GM19328 (cell line): ENCODE measurements at regions not wholly inside any gene's neighbourhood (a gene's known extent, or its start where the extent isn't known, plus 50 kb on each side); places are given as distances from the start of the nearest gene placed in this dataset.
"Not testable (repeated sequence)": the region's sequence is repeated elsewhere in the genome, so short reads cannot be mapped to it uniquely, and the experiment has no call there.

Experiments
- ATAC-seq: cut with Tn5 transposase; IDR thresholded peaks from one replicate; pipeline ENCODE4 v1.9.1; 2021; ENCODE audit warnings: mild to moderate bottlenecking, moderate library complexity; ENCODE audit not compliant: unreplicated experiment

DNA sequence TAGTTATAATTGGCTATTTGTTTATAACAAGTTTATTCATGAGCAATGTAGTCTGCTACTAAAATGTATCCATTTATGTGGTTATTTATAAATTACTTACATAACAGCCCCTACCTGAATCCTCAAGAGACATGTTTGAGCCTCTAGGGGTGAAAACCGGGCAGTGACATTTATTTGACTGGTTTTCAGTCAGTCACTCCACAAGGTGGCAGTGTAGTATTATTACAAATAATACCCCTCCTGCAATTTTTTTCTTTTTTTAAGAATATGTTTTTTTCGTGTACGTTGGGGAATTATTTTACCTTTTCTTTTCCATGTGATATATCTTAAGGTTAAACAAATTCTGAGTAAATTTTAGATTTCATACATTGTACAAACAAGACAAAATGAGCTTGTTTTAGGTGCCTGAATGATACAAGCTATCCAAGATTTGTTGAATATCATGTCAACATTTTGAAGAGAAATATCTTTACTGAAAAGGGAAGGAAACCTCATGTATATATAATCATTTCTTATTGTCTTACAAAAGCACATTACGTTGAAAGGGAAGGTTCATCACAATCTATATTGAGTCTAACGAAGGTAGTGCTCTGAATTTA is 598.7 kb upstream of the TECRL start:
- ATAC-seq: no peak

GRCh38 chr4:64975177-64975576 is 565.9 kb upstream of the TECRL start:
- no peak for ATAC-seq

GRCh38 chr4:64969081-64969480 is 559.8 kb upstream of the TECRL start:
- ATAC-seq: no peak

DNA sequence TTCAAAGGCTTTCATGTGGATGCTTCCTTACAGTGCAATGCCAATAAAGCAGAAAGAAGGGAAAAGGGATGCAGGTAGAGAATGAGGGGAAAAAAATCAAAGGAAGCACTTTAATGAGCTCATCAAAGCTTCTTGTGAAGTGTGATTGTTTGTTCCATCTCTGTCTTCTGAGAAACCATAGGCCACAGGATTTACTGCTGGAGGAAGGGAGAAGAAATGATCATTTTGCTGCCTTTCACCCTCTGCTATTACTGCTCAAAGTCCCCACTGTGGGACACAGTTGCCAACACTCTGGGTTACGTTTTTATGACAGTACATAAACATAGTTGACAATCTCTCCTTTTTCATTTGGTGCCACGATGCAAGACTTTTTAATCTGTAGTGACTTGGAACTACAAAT is 558.0 kb upstream of the TECRL start:
- ATAC-seq: no peak

- ATAC-seq: no peak
Measured at GRCh38 chr4:64960516-64960915, 551.3 kb upstream of the TECRL start.

GRCh38 chr4:64940698-64941097 is 531.4 kb upstream of the TECRL start:
- ATAC-seq: no peak

DNA sequence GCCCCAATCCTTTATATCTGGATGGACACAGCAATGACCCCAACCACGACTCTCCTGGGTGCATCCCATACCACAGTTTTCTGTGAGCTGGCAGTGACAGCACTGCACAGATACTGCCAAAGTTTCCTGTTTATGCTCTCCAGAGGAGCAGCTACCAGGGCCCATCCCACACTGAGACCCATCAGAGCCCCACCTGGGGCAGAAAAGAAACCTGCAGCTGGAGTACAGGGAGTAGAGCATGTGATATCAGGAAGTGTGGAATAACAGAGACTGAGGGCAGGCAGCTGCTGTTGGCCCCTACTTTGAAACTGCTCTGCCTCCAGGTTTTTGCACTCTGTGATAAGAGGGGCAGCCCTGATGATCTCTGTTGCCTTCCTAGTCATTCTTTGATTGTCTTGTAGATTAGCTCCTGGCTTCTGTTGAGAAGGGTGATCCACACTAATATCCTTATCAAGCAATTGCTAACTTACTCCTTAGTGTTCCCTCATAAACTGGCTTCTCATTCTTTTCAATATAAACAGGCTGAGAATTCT is 526.3 kb upstream of the TECRL start:
- no peak for ATAC-seq

GRCh38 chr4:64911846-64912245 is 502.6 kb upstream of the TECRL start:
- no peak for ATAC-seq

GRCh38 chr4:64903986-64904385 is 494.7 kb upstream of the TECRL start:
- ATAC-seq: no peak

- ATAC-seq: no peak
Measured at GRCh38 chr4:64899563-64899962, 490.3 kb upstream of the TECRL start.

GRCh38 chr4:64899030-64899429 is 489.8 kb upstream of the TECRL start:
- not testable (repeated sequence) for ATAC-seq

- no peak for ATAC-seq
Measured at GRCh38 chr4:64897683-64898082, 488.4 kb upstream of the TECRL start.

GRCh38 chr4:64895031-64895430 is 485.8 kb upstream of the TECRL start:
- ATAC-seq: no peak

DNA sequence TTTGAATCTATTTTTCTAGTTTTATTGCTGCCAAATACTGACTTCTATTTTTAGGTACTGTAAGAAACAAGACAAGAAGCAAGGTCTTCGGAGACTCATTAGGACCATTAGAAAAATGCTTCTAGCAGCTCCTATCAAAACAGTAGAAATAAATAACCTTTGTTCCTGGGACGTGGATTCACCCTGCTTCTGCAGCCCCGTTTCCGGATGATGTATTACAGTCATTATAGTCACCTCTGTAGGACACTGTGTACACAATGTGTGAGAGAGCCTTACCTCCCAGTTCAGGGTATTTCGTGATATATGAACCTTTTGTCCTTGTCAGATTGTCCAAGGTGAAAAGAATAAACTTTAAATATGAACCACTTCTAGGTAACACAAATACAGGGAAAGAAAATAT is 484.0 kb upstream of the TECRL start:
- ATAC-seq: no peak

- ATAC-seq: no peak
Measured at GRCh38 chr4:64889906-64890610, 480.8 kb upstream of the TECRL start.

DNA sequence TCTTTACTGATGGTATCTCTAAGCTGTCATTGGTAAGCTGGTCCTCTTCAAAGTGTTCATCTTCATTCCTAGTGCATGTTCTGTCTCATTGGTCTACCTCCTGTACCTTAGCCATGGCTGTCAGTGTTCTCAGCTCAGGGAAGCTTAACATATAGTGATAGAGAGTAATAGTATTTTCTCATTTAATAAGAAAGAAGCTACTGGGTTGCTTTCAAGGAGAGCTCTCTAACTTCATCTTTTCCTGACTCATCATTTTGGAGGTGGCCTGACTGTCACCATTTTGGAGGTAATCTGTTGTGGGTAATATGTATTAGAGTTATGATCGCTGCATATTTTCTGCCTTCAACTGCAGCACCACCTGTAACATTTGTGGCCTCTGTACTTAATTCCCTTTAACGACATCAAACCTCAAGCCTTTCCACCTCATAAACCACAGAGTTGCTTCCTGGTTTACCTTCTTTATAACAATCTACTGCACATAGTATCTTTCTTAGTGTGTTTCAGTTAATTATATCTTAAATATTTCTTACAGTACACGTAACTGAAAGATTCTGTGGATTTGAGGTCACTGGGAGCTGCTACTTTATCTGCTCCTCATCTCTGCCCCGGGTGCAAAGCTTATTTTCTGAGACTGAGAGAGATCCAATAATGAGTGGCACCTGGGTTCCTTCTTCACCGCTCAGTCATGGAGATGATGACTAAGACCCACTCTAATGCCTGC is 474.0 kb upstream of the TECRL start:
- ATAC-seq: no peak

- ATAC-seq: no peak
Measured at GRCh38 chr4:64882311-64883086, 473.2 kb upstream of the TECRL start.

GRCh38 chr4:64880557-64880956 is 471.3 kb upstream of the TECRL start:
- no peak for ATAC-seq

DNA sequence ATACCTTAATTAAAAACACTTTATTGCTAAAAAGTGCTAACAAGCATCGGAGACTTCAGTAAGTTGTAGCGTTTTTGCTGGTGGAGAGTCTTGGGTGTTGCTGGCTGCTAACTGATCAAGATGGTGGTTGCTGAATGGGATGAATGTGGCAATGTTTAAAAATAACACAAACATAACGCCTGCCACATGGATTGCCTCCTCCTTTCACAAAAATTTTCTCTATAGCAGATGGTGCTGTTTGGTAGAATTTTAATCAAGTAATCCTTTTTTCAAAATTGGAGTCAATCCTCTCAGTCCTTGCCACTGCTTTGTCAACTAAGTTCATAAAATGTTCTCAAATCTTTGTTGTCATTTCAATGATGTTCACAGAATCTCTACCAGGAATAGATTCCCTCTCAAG is 466.8 kb upstream of the TECRL start:
- no peak for ATAC-seq

DNA sequence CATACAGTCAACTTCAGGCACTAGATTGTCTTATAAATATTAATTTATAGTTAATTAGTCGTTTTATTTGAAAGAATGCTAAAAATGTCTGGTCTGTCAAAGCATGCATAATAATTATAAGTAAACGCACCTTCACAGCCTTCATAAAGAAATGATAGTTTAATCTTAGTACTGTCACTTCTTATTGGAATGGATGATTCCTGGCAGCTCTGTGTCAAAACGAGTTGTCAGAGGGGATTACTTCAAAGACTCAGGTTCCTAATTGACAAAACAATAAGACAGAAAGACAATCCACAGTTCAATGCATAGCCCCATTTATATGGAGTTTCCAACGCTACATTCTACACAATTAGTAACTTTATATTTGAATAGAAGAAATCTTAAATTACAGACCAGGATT is 461.3 kb upstream of the TECRL start:
- ATAC-seq: no peak

DNA sequence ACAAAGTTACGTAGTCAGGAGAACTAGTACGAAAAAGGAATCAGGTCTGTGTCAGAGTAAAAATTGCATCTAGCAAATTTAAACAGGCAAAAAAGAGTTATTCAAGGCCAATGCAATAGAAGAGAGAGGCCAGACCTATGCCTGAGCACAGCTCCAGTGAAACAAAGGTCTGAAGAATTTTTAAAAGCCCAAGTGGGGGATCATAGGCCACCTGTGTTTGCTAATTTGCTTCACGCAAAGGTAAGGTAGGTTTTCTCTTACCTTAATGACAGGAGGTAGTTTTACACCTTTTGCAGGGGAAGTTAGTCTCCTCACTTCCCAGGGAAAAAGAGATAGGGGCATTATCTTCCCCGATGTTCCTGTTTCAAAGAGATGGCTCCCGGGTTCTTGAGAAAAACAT is 448.6 kb upstream of the TECRL start:
- ATAC-seq: no peak
